RWPE2 (cell line): ENCODE measurements at regions not wholly inside any gene's neighbourhood (a gene's known extent, or its start where the extent isn't known, plus 50 kb on each side); places are given as distances from the start of the nearest gene placed in this dataset.
"Not testable (repeated sequence)": the region's sequence is repeated elsewhere in the genome, so short reads cannot be mapped to it uniquely, and the experiment has no call there.

Experiments used
- ATAC-seq: fragments of 200-7000 bp; cut with Tn5 transposase; 3 replicates; pipeline ENCODE4 v1.9.1; 2021; ENCODE audit warnings: low read depth
- DNase-seq: peaks from one replicate; pipeline ENCODE4 v3.0.0-alpha.2; 2020; ENCODE audit warnings: low spot score
- H3K27ac ChIP-seq: fragments of 450-650 bp; 2 replicates; pipeline ENCODE4 v1.5.1; 2017; ENCODE audit warnings: mild to moderate bottlenecking; ENCODE audit not compliant: poor library complexity, severe bottlenecking
- H3K27me3 ChIP-seq: fragments of 250-450 bp; sonication (Bioruptor Pico); 2 replicates; pipeline ENCODE4 v1.5.1; 2021; ENCODE audit warnings: mild to moderate bottlenecking, moderate library complexity; ENCODE audit not compliant: insufficient read depth, poor library complexity, severe bottlenecking
- H3K36me3 ChIP-seq: fragments of 250-450 bp; sonication (Bioruptor Pico); 2 replicates; pipeline ENCODE4 v1.5.1; 2020; ENCODE audit warnings: low read depth, mild to moderate bottlenecking, moderate library complexity
- H3K4me1 ChIP-seq: fragments of 250-450 bp; sonication (Bioruptor Pico); 2 replicates; pipeline ENCODE4 v1.5.1; 2021; ENCODE audit warnings: mild to moderate bottlenecking, moderate library complexity; ENCODE audit not compliant: insufficient read depth, poor library complexity, severe bottlenecking
- H3K4me3 ChIP-seq: fragments of 250-450 bp; sonication (Bioruptor Pico); 2 replicates; pipeline ENCODE4 v1.5.1; 2021; ENCODE audit warnings: mild to moderate bottlenecking, moderate library complexity; ENCODE audit not compliant: severe bottlenecking
- H3K9me3 ChIP-seq: fragments of 250-450 bp; sonication (Bioruptor Pico); 2 replicates; pipeline ENCODE4 v1.5.1; 2021; ENCODE audit warnings: mild to moderate bottlenecking, moderate library complexity; ENCODE audit not compliant: severe bottlenecking
- CTCF ChIP-seq: fragments of 450-650 bp; IDR thresholded peaks from one replicate; pipeline ENCODE4 v1.5.1; 2017; ENCODE audit warnings: mild to moderate bottlenecking, moderate library complexity; ENCODE audit not compliant: poor library complexity, severe bottlenecking

- no peak for TF ChIP-seq CTCF
- no peaks in the 10 kb centered on the region for H3K9me3 ChIP-seq
These were observed 186.2 kb downstream of the LARP7 start for GRCh38 chr4:112823156-112823555.

DNA sequence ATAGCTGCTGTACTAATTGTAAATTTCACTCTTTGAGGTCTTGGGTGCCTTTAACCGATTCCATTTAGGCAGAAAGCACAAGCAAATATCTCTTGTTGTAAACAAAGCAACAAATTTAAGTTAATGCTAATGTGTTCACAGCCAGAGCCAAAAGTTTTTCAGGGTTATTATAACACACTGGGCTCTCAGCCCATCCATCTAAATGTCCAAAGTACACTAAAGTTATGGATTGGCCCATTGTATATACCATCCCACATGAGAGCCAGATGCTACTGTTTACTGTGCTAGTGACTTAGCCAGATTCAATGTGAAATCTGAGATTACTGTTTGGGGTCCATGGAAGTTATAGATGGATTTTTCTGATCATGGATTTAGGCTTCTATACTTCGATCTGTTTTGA lies 186.7 kb downstream of the LARP7 start:
- DNase-seq (no peak), ATAC-seq (no peak)
- Histone ChIP-seq H3K9me3 (no peaks in the 10 kb centered on the region), H3K4me1 (no peaks in the 10 kb centered on the region), H3K27ac (no peak overlapping the region), H3K27me3 (no peaks in the 10 kb centered on the region), H3K36me3 (no peaks in the 10 kb centered on the region), H3K4me3 (no peak overlapping the region)
- no peak for TF ChIP-seq CTCF

More at GRCh38 chr4:112823156-112823555, 186.2 kb downstream of the LARP7 start:
- ATAC-seq = no peak
- no peaks in the 10 kb centered on the region for H3K4me1 ChIP-seq
- no peaks in the 10 kb centered on the region for H3K27me3 ChIP-seq
- H3K36me3 ChIP-seq = no peaks in the 10 kb centered on the region
- no peak overlapping the region for H3K4me3 ChIP-seq
- DNase-seq = no peak
- no peak overlapping the region for H3K27ac ChIP-seq

GRCh38 chr4:112830753-112831386 lies 193.9 kb downstream of the LARP7 start:
- Histone ChIP-seq H3K27me3 (no peaks in the 10 kb centered on the region), H3K36me3 (no peaks in the 10 kb centered on the region), H3K4me1 (no peaks in the 10 kb centered on the region), H3K4me3 (no peak overlapping the region), H3K9me3 (no peaks in the 10 kb centered on the region), H3K27ac (no peak overlapping the region)
- DNase-seq (peak; percentile 51), ATAC-seq (no peak)
- no peak for TF ChIP-seq CTCF

DNA sequence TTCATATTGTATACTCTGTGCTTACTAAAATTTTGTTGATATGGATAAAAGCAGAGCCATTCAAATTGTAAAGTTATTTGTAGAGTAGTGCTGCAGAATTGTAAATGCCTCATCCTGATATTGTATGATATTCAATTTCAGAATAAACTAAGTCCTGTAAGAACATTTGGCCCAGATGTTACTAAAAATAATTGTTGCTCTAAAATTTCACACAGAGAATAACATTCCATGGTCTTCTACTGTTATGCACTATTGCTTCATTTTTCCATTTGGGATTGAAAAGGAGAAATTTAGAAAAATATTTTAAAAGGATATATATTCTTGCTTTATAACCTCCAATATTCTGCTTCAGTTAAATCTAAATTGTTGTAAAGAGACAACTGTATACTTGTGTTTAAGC lies 195.6 kb downstream of the LARP7 start:
- ATAC-seq (no peak), DNase-seq (no peak)
- no peak for TF ChIP-seq CTCF
- Histone ChIP-seq H3K27me3 (no peaks in the 10 kb centered on the region), H3K9me3 (no peaks in the 10 kb centered on the region), H3K27ac (no peak overlapping the region), H3K36me3 (no peaks in the 10 kb centered on the region), H3K4me1 (no peaks in the 10 kb centered on the region), H3K4me3 (no peak overlapping the region)

GRCh38 chr4:112836895-112837294 lies 200.0 kb downstream of the LARP7 start:
- no peaks in the 10 kb centered on the region for H3K27me3 ChIP-seq
- TF ChIP-seq CTCF = no peak
- no peak for DNase-seq
- no peak overlapping the region for H3K4me3 ChIP-seq
- no peaks in the 10 kb centered on the region for H3K36me3 ChIP-seq
- no peak overlapping the region for H3K27ac ChIP-seq
- no peaks in the 10 kb centered on the region for H3K9me3 ChIP-seq
- H3K4me1 ChIP-seq = no peaks in the 10 kb centered on the region
- ATAC-seq = no peak

DNA sequence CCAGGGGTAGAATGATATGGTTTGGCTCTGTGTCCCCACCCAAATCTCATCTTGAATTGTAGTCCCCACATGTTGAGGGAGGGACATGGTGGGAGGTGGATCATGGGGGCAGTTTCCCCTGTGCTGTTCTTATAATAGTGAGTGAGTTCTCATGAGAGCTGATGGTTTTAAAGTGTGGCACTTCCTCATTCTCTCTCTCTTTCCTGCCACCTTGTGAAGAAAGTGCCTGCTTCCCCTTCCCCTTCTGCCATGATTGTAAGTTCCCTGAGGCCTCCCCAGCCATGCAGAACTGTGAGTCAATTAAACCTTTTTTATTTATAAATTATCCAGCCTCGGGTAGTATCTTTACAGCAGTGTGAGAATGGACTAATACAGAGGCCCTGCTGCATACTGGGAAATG lies 201.1 kb downstream of the LARP7 start:
- not testable (repeated sequence) for H3K9me3 ChIP-seq, DNase-seq, H3K4me1 ChIP-seq, H3K27me3 ChIP-seq, ATAC-seq, H3K27ac ChIP-seq, H3K4me3 ChIP-seq, H3K36me3 ChIP-seq
